Muscle of leg (tissue), 3 donors: ENCODE measurements at regions not wholly inside any gene's neighbourhood (a gene's known extent, or its start where the extent isn't known, plus 50 kb on each side); places are given as distances from the start of the nearest gene placed in this dataset.
A peak's percentile ranks its signal among the peaks of the same experiment; 100 is the strongest.

Source experiments
- DNase-seq: peaks from one replicate; pipeline ENCODE4 v3.0.0; 2013
- H3K27ac ChIP-seq: one replicate; pipeline ENCODE4 v1.5.1; 2013; ENCODE audit warnings: mild to moderate bottlenecking, low read length, control low read depth
- H3K27me3 ChIP-seq: one replicate; pipeline ENCODE4 v1.6.1; 2013; ENCODE audit warnings: low read length; ENCODE audit not compliant: control insufficient read depth, insufficient read depth
- H3K36me3 ChIP-seq: one replicate; pipeline ENCODE4 v1.6.1; 2013; ENCODE audit warnings: low read length; ENCODE audit not compliant: control insufficient read depth, insufficient read depth
- H3K4me1 ChIP-seq: one replicate; pipeline ENCODE4 v1.6.1; 2013; ENCODE audit warnings: low read length; ENCODE audit not compliant: control insufficient read depth, insufficient read depth
- H3K4me3 ChIP-seq: one replicate; pipeline ENCODE4 v1.5.1; 2013; ENCODE audit warnings: low read length, control low read depth
- H3K9me3 ChIP-seq: replicated peaks from 2 replicates; pipeline ENCODE4 v1.6.1; 2013; ENCODE audit warnings: low read depth, low read length; ENCODE audit not compliant: control insufficient read depth
- WGBS: methylation state at CpG from one replicate; pipeline ENCODE4 v1.1.5; 2013; ENCODE audit warnings: missing lambda C conversion rate; ENCODE audit not compliant: insufficient coverage; 5-methylcytosine and 5-hydroxymethylcytosine counted together

- Histone ChIP-seq H3K36me3 (no peaks in the 10 kb centered on the region), H3K4me3 (no peak overlapping the region), H3K27ac (no peak overlapping the region), H3K4me1 (no peaks in the 10 kb centered on the region), H3K27me3 (no peaks in the 10 kb centered on the region), H3K9me3 (peaks cover 2% of the 10 kb centered on the region)
- WGBS, result no CpG with 5 or more reads among the region's 2 CpGs
- peak; percentile 39 for DNase-seq
Measured at GRCh38 chr14:25803386-25804018, 753.6 kb upstream of the STXBP6 start.

- H3K9me3 ChIP-seq, result no peaks in the 10 kb centered on the region
- no CpG with 5 or more reads among the region's 3 CpGs for WGBS
- no peaks in the 10 kb centered on the region for H3K4me1 ChIP-seq
- no peak overlapping the region for H3K4me3 ChIP-seq
- H3K27ac ChIP-seq, result no peak overlapping the region
- H3K27me3 ChIP-seq, result no peaks in the 10 kb centered on the region
- H3K36me3 ChIP-seq, result no peaks in the 10 kb centered on the region
- no peak for DNase-seq
Measured at GRCh38 chr14:25800841-25801240, 750.9 kb upstream of the STXBP6 start.

GRCh38 chr14:25788252-25788651 is 738.3 kb upstream of the STXBP6 start:
- H3K9me3 ChIP-seq, result no peaks in the 10 kb centered on the region
- DNase-seq, result no peak
- no peaks in the 10 kb centered on the region for H3K27me3 ChIP-seq
- H3K4me1 ChIP-seq, result no peaks in the 10 kb centered on the region
- H3K36me3 ChIP-seq, result no peaks in the 10 kb centered on the region
- WGBS, result no CpG with 5 or more reads among the region's 1 CpG
- H3K27ac ChIP-seq, result no peak overlapping the region
- no peak overlapping the region for H3K4me3 ChIP-seq

GRCh38 chr14:25765909-25766308 is 716.0 kb upstream of the STXBP6 start:
- H3K27me3 ChIP-seq, result no peaks in the 10 kb centered on the region
- 100% methylated on average over 1 of the region's 3 CpGs for whole genome bisulfite sequencing
- peaks cover 2% of the 10 kb centered on the region for H3K9me3 ChIP-seq
- no peaks in the 10 kb centered on the region for H3K4me1 ChIP-seq
- DNase-seq, result no peak
- no peaks in the 10 kb centered on the region for H3K36me3 ChIP-seq
- no peak overlapping the region for H3K4me3 ChIP-seq
- no peak overlapping the region for H3K27ac ChIP-seq

GRCh38 chr14:25759920-25760655 is 710.1 kb upstream of the STXBP6 start:
- no peaks in the 10 kb centered on the region for H3K9me3 ChIP-seq
- H3K36me3 ChIP-seq, result no peaks in the 10 kb centered on the region
- 17% methylated on average over 1 of the region's 9 CpGs for WGBS
- no peak overlapping the region for H3K4me3 ChIP-seq
- no peaks in the 10 kb centered on the region for H3K27me3 ChIP-seq
- peak; percentile 81 for DNase-seq
- H3K27ac ChIP-seq, result no peak overlapping the region
- peaks cover 2% of the 10 kb centered on the region for H3K4me1 ChIP-seq

GRCh38 chr14:25759256-25759655 is 709.3 kb upstream of the STXBP6 start:
- H3K4me1 ChIP-seq, result peaks cover 2% of the 10 kb centered on the region
- 57% methylated on average over 1 of the region's 2 CpGs for WGBS
- no peak overlapping the region for H3K4me3 ChIP-seq
- H3K9me3 ChIP-seq, result no peaks in the 10 kb centered on the region
- no peaks in the 10 kb centered on the region for H3K36me3 ChIP-seq
- no peak for DNase-seq
- no peak overlapping the region for H3K27ac ChIP-seq
- H3K27me3 ChIP-seq, result no peaks in the 10 kb centered on the region

- H3K4me1 ChIP-seq, result peaks cover 2% of the 10 kb centered on the region
- no peaks in the 10 kb centered on the region for H3K36me3 ChIP-seq
- 71% methylated on average over 2 of the region's 3 CpGs for WGBS
- DNase-seq, result no peak
- H3K27ac ChIP-seq, result no peak overlapping the region
- H3K9me3 ChIP-seq, result no peaks in the 10 kb centered on the region
- no peaks in the 10 kb centered on the region for H3K27me3 ChIP-seq
- H3K4me3 ChIP-seq, result no peak overlapping the region
Measured at GRCh38 chr14:25757364-25757763, 707.4 kb upstream of the STXBP6 start.

GRCh38 chr14:25756876-25757275 is 706.9 kb upstream of the STXBP6 start:
- peak; percentile 26 for DNase-seq
- 56% methylated on average over 4 of the region's 4 CpGs for WGBS
- H3K4me3 ChIP-seq, result no peak overlapping the region

GRCh38 chr14:25753130-25753529 is 703.2 kb upstream of the STXBP6 start:
- H3K4me3 ChIP-seq, result no peak overlapping the region
- no peaks in the 10 kb centered on the region for H3K36me3 ChIP-seq
- no peak overlapping the region for H3K27ac ChIP-seq
- DNase-seq, result no peak
- H3K27me3 ChIP-seq, result no peaks in the 10 kb centered on the region
- H3K9me3 ChIP-seq, result no peaks in the 10 kb centered on the region
- H3K4me1 ChIP-seq, result no peaks in the 10 kb centered on the region
- 91% methylated on average over 2 of the region's 4 CpGs for WGBS

More at GRCh38 chr14:25756876-25757275, 706.9 kb upstream of the STXBP6 start:
- H3K9me3 ChIP-seq, result no peaks in the 10 kb centered on the region
- no peak overlapping the region for H3K27ac ChIP-seq
- no peaks in the 10 kb centered on the region for H3K27me3 ChIP-seq
- peaks cover 2% of the 10 kb centered on the region for H3K4me1 ChIP-seq
- H3K36me3 ChIP-seq, result no peaks in the 10 kb centered on the region

- no peaks in the 10 kb centered on the region for H3K36me3 ChIP-seq
- WGBS, result no CpG with 5 or more reads among the region's 1 CpG
- H3K4me1 ChIP-seq, result no peaks in the 10 kb centered on the region
- H3K4me3 ChIP-seq, result no peak overlapping the region
- no peaks in the 10 kb centered on the region for H3K27me3 ChIP-seq
- H3K27ac ChIP-seq, result no peak overlapping the region
- no peaks in the 10 kb centered on the region for H3K9me3 ChIP-seq
- peak; percentile 92 for DNase-seq
Measured at GRCh38 chr14:25750436-25750835, 700.5 kb upstream of the STXBP6 start.
